HCT116 (cell line): ENCODE measurements at regions not wholly inside any gene's neighbourhood (a gene's known extent, or its start where the extent isn't known, plus 50 kb on each side); places are given as distances from the start of the nearest gene placed in this dataset.
"Not testable (repeated sequence)": the region's sequence is repeated elsewhere in the genome, so short reads cannot be mapped to it uniquely, and the experiment has no call there.

ENCODE experiments used
- EZH2 ChIP-seq: fragments of 200-600 bp; sonication (generic); IDR thresholded peaks from 2 replicates; pipeline ENCODE4 v1.6.1; 2017; ENCODE audit warnings: antibody characterized with exemption, mixed run types
- SP1 ChIP-seq: IDR thresholded peaks from 2 replicates; pipeline ENCODE4 v1.6.1; 2012; ENCODE audit warnings: low read depth
- TF ChIP-seq, protein P1 (sequence below): IDR thresholded peaks from 2 replicates; pipeline ENCODE4 v1.6.1; 2012; ENCODE audit warnings: low read depth
- TF ChIP-seq, protein P2 (sequence below), 3 experiments: fragments of 200-600 bp in 1 of 3; sonication (generic) in 1 of 3; IDR thresholded peaks in 2 of 3; conservative IDR thresholded peaks in 1 of 3; 2 replicates each; pipeline ENCODE4 v1.5.1; 2012 to 2017; ENCODE audit warnings: low read depth in 2 of 3, low read length in 2 of 3, antibody characterized with exemption in 1 of 3, borderline replicate concordance in 1 of 3, control low read depth in 1 of 3, mild to moderate bottlenecking in 1 of 3, mixed read lengths in 1 of 3, mixed run types in 1 of 3, moderate library complexity in 1 of 3; ENCODE audit not compliant: insufficient read depth in 1 of 3

DNA sequence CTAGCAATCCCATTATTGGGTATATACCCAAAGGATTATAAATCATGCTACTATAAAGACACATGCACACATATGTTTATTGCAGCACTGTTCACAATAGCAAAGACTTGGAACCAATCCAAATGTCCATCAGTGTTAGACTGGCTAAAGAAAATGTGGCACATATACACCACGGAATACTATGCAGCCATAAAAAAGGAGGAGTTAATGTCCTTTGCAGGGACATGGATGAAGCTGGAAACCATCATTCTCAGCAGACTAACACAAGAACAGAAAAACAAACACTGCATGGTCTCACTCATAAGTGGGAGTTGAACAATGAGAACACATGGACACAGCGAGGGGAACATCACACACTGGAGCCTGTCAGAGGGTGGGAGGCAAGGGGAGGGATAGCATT, 113.4 kb upstream of the HEY2 start:
- TF ChIP-seq, protein P1, sequence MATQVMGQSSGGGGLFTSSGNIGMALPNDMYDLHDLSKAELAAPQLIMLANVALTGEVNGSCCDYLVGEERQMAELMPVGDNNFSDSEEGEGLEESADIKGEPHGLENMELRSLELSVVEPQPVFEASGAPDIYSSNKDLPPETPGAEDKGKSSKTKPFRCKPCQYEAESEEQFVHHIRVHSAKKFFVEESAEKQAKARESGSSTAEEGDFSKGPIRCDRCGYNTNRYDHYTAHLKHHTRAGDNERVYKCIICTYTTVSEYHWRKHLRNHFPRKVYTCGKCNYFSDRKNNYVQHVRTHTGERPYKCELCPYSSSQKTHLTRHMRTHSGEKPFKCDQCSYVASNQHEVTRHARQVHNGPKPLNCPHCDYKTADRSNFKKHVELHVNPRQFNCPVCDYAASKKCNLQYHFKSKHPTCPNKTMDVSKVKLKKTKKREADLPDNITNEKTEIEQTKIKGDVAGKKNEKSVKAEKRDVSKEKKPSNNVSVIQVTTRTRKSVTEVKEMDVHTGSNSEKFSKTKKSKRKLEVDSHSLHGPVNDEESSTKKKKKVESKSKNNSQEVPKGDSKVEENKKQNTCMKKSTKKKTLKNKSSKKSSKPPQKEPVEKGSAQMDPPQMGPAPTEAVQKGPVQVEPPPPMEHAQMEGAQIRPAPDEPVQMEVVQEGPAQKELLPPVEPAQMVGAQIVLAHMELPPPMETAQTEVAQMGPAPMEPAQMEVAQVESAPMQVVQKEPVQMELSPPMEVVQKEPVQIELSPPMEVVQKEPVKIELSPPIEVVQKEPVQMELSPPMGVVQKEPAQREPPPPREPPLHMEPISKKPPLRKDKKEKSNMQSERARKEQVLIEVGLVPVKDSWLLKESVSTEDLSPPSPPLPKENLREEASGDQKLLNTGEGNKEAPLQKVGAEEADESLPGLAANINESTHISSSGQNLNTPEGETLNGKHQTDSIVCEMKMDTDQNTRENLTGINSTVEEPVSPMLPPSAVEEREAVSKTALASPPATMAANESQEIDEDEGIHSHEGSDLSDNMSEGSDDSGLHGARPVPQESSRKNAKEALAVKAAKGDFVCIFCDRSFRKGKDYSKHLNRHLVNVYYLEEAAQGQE: not testable (repeated sequence)
- not testable (repeated sequence) for TF ChIP-seq SP1, EZH2
- TF ChIP-seq, protein P2, sequence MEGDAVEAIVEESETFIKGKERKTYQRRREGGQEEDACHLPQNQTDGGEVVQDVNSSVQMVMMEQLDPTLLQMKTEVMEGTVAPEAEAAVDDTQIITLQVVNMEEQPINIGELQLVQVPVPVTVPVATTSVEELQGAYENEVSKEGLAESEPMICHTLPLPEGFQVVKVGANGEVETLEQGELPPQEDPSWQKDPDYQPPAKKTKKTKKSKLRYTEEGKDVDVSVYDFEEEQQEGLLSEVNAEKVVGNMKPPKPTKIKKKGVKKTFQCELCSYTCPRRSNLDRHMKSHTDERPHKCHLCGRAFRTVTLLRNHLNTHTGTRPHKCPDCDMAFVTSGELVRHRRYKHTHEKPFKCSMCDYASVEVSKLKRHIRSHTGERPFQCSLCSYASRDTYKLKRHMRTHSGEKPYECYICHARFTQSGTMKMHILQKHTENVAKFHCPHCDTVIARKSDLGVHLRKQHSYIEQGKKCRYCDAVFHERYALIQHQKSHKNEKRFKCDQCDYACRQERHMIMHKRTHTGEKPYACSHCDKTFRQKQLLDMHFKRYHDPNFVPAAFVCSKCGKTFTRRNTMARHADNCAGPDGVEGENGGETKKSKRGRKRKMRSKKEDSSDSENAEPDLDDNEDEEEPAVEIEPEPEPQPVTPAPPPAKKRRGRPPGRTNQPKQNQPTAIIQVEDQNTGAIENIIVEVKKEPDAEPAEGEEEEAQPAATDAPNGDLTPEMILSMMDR (IDR thresholded peaks at IDR 0.05 in 2 of 3, conservative IDR thresholded peaks at IDR 0.05 in 1 of 3; ENCODE audit: borderline replicate concordance in 1 of 3, insufficient read depth in 1 of 3, low read depth in 2 of 3, low read length in 2 of 3): not testable (repeated sequence)
